Activated T-cell treated with anti-CD3 and anti-CD28 coated beads, Interleukin-2, amount 50 U/mL, for 4 hours (primary cell): ENCODE measurements at regions not wholly inside any gene's neighbourhood (a gene's known extent, or its start where the extent isn't known, plus 50 kb on each side); places are given as distances from the start of the nearest gene placed in this dataset.
"Not testable (repeated sequence)": the region's sequence is repeated elsewhere in the genome, so short reads cannot be mapped to it uniquely, and the experiment has no call there.

Experiments
- ATAC-seq, 2 donors: fragments of 200-7000 bp; cut with Tn5 transposase; one replicate each; pipeline ENCODE4 v1.10.0; 2021
- DNase-seq: peaks from one replicate; pipeline ENCODE4 v3.0.0-alpha.2; 2020
- H3K27me3 Mint-ChIP-seq: one replicate; pipeline ENCODE4 v1.8.0; 2021; ENCODE audit warnings: low read depth, mixed read lengths
- H3K36me3 Mint-ChIP-seq: one replicate; pipeline ENCODE4 v1.8.0; 2022; ENCODE audit warnings: mixed read lengths; ENCODE audit not compliant: insufficient read depth
- H3K4me1 Mint-ChIP-seq: one replicate; pipeline ENCODE4 v1.8.0; 2021; ENCODE audit warnings: low read depth, mixed read lengths
- H3K4me3 Mint-ChIP-seq: one replicate; pipeline ENCODE4 v1.8.0; 2021; ENCODE audit warnings: mild to moderate bottlenecking, moderate library complexity, mixed read lengths
- H3K9me3 Mint-ChIP-seq: one replicate; pipeline ENCODE4 v1.8.0; 2021; ENCODE audit warnings: mixed read lengths

- no peak for ATAC-seq
- Mint-ChIP-seq H3K4me3 (no peak overlapping the region), H3K27me3 (no peaks in the 10 kb centered on the region), H3K9me3 (peaks cover 5% of the 10 kb centered on the region), H3K36me3 (no peaks in the 10 kb centered on the region), H3K4me1 (no peaks in the 10 kb centered on the region)
- DNase-seq, result no peak
Measured at GRCh38 chrX:912677-913076, 282.1 kb downstream of the SHOX start.

- H3K4me1 Mint-ChIP-seq, H3K27me3 Mint-ChIP-seq, H3K4me3 Mint-ChIP-seq, H3K36me3 Mint-ChIP-seq, DNase-seq, H3K9me3 Mint-ChIP-seq, ATAC-seq: not testable (repeated sequence)
Measured at GRCh38 chrX:909068-909467, 278.5 kb downstream of the SHOX start.

GRCh38 chrX:906586-906985, 276.0 kb downstream of the SHOX start:
- no peak for DNase-seq
- Mint-ChIP-seq H3K4me3 (no peak overlapping the region), H3K9me3 (peaks cover 9% of the 10 kb centered on the region), H3K36me3 (no peaks in the 10 kb centered on the region), H3K4me1 (no peaks in the 10 kb centered on the region), H3K27me3 (no peaks in the 10 kb centered on the region)
- ATAC-seq, result no peak

GRCh38 chrX:905848-906566, 275.4 kb downstream of the SHOX start:
- no peaks in the 10 kb centered on the region for H3K27me3 Mint-ChIP-seq
- no peaks in the 10 kb centered on the region for H3K4me1 Mint-ChIP-seq
- ATAC-seq, result no peak
- DNase-seq, result no peak
- H3K4me3 Mint-ChIP-seq, result no peak overlapping the region
- H3K36me3 Mint-ChIP-seq, result no peaks in the 10 kb centered on the region
- peaks cover 9% of the 10 kb centered on the region for H3K9me3 Mint-ChIP-seq

- DNase-seq (no peak), ATAC-seq (no peak)
- H3K9me3 Mint-ChIP-seq, result peaks cover 3% of the 10 kb centered on the region
- H3K27me3 Mint-ChIP-seq, result no peaks in the 10 kb centered on the region
- H3K4me1 Mint-ChIP-seq, result no peaks in the 10 kb centered on the region
- H3K4me3 Mint-ChIP-seq, result no peak overlapping the region
- no peaks in the 10 kb centered on the region for H3K36me3 Mint-ChIP-seq
Measured at GRCh38 chrX:903116-903515, 272.5 kb downstream of the SHOX start.

GRCh38 chrX:896256-896655, 265.7 kb downstream of the SHOX start:
- H3K4me3 Mint-ChIP-seq, result no peak overlapping the region
- no peaks in the 10 kb centered on the region for H3K4me1 Mint-ChIP-seq
- DNase-seq, result no peak
- H3K36me3 Mint-ChIP-seq, result no peaks in the 10 kb centered on the region
- no peaks in the 10 kb centered on the region for H3K27me3 Mint-ChIP-seq
- ATAC-seq, result no peak
- peaks cover 42% of the 10 kb centered on the region for H3K9me3 Mint-ChIP-seq

GRCh38 chrX:889966-890651, 259.5 kb downstream of the SHOX start:
- Mint-ChIP-seq H3K4me1 (no peaks in the 10 kb centered on the region), H3K9me3 (peaks cover 37% of the 10 kb centered on the region), H3K27me3 (no peaks in the 10 kb centered on the region), H3K36me3 (no peaks in the 10 kb centered on the region), H3K4me3 (no peak overlapping the region)
- ATAC-seq, result no peak
- no peak for DNase-seq

GRCh38 chrX:887724-888123, 257.1 kb downstream of the SHOX start:
- H3K9me3 Mint-ChIP-seq, result peaks cover 18% of the 10 kb centered on the region
- not testable (repeated sequence) for H3K36me3 Mint-ChIP-seq, H3K4me3 Mint-ChIP-seq, H3K27me3 Mint-ChIP-seq, H3K4me1 Mint-ChIP-seq, ATAC-seq, DNase-seq

GRCh38 chrX:883588-883987, 253.0 kb downstream of the SHOX start:
- Mint-ChIP-seq H3K4me1 (no peaks in the 10 kb centered on the region), H3K4me3 (no peak overlapping the region), H3K36me3 (no peaks in the 10 kb centered on the region), H3K9me3 (no peaks in the 10 kb centered on the region), H3K27me3 (peaks cover 12% of the 10 kb centered on the region)
- ATAC-seq (no peak), DNase-seq (no peak)

GRCh38 chrX:879756-880698, 249.4 kb downstream of the SHOX start:
- H3K27me3 Mint-ChIP-seq, result peaks cover 12% of the 10 kb centered on the region
- H3K36me3 Mint-ChIP-seq, H3K4me1 Mint-ChIP-seq, H3K4me3 Mint-ChIP-seq, H3K9me3 Mint-ChIP-seq, ATAC-seq, DNase-seq: not testable (repeated sequence)

GRCh38 chrX:874061-874460, 243.5 kb downstream of the SHOX start:
- H3K9me3 Mint-ChIP-seq, result peaks cover 10% of the 10 kb centered on the region
- DNase-seq (no peak), ATAC-seq (no peak)
- H3K4me3 Mint-ChIP-seq, result no peak overlapping the region
- no peaks in the 10 kb centered on the region for H3K36me3 Mint-ChIP-seq
- H3K4me1 Mint-ChIP-seq, result no peaks in the 10 kb centered on the region
- H3K27me3 Mint-ChIP-seq, result no peaks in the 10 kb centered on the region

- Mint-ChIP-seq H3K4me1 (no peaks in the 10 kb centered on the region), H3K9me3 (peaks cover 10% of the 10 kb centered on the region), H3K27me3 (no peaks in the 10 kb centered on the region), H3K36me3 (no peaks in the 10 kb centered on the region), H3K4me3 (no peak overlapping the region)
- DNase-seq (no peak), ATAC-seq (no peak)
Measured at GRCh38 chrX:873016-873415, 242.4 kb downstream of the SHOX start.

- no peak for ATAC-seq
- Mint-ChIP-seq H3K4me3 (no peak overlapping the region), H3K4me1 (no peaks in the 10 kb centered on the region), H3K27me3 (no peaks in the 10 kb centered on the region), H3K9me3 (peaks cover 7% of the 10 kb centered on the region), H3K36me3 (no peaks in the 10 kb centered on the region)
- no peak for DNase-seq
Measured at GRCh38 chrX:872090-872489, 241.5 kb downstream of the SHOX start.

GRCh38 chrX:871626-872025, 241.0 kb downstream of the SHOX start:
- Mint-ChIP-seq H3K36me3 (no peaks in the 10 kb centered on the region), H3K4me1 (no peaks in the 10 kb centered on the region), H3K27me3 (no peaks in the 10 kb centered on the region), H3K9me3 (peaks cover 7% of the 10 kb centered on the region), H3K4me3 (no peak overlapping the region)
- ATAC-seq (no peak), DNase-seq (no peak)
